HG03066 (cell line): ENCODE measurements at regions not wholly inside any gene's neighbourhood (a gene's known extent, or its start where the extent isn't known, plus 50 kb on each side); places are given as distances from the start of the nearest gene placed in this dataset.

Experiments used
- ATAC-seq: cut with Tn5 transposase; IDR thresholded peaks from one replicate; pipeline ENCODE4 v1.9.1; 2021; ENCODE audit warnings: low read depth; ENCODE audit not compliant: unreplicated experiment

- no peak for ATAC-seq
Observed at GRCh38 chr10:31140716-31141115, 109.1 kb upstream of the ZNF438 start.

DNA sequence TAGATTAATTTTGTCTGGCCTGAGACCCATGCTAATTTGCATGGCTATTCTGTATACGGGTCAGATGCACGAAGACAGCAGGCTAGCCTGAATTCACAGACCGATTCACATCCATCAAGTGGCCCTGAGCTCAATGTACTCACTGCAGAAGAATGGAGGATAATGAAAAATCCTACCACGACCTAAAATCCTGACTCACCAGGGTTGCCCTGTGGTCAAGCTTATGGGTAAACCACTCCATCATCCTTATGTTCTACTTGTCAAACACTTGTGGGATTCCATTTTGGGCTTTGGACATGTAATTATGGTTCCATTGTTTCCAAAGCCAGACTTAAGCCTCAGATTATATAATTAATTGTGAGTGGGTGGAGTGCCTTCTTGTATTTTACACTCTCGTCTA is 110.4 kb upstream of the ZNF438 start:
- ATAC-seq, result no peak

DNA sequence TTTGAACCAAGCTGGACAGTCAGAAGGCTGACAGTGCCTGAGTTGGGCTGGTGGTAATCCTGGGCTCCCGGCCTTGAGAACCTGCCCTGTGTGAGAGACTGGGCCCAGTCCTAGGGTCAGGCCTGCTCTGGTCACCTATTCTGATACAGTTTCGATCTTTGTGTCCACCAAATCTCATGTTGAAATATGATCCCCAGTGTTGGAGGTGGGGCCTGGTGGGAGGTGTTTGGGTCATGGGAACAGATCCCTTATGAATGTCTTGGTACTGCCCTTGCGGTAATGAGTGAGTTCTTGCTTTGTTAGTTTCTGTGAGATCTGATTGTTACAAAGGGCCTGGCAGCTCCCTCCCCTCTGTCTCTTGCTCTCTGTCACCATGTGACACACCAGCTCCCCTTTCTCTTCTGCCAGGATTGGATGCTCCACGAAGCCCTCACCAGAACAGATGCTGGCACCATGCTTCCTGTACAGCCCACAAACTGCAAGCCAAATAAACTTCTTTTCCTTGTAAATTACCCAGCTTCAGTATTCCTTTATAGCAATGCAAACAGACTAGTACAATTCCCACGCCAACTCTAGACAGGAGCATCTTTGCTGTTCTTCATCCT is 111.8 kb upstream of the ZNF438 start:
- ATAC-seq, result no peak

GRCh38 chr10:31145986-31146385 is 114.3 kb upstream of the ZNF438 start:
- ATAC-seq, result no peak

GRCh38 chr10:31146491-31147209 is 115.0 kb upstream of the ZNF438 start:
- no peak for ATAC-seq

GRCh38 chr10:31147210-31147608 is 115.5 kb upstream of the ZNF438 start:
- ATAC-seq, result no peak

GRCh38 chr10:31148951-31149350 is 117.3 kb upstream of the ZNF438 start:
- ATAC-seq, result no peak

- no peak for ATAC-seq
Observed at GRCh38 chr10:31149835-31150512, 118.3 kb upstream of the ZNF438 start.

DNA sequence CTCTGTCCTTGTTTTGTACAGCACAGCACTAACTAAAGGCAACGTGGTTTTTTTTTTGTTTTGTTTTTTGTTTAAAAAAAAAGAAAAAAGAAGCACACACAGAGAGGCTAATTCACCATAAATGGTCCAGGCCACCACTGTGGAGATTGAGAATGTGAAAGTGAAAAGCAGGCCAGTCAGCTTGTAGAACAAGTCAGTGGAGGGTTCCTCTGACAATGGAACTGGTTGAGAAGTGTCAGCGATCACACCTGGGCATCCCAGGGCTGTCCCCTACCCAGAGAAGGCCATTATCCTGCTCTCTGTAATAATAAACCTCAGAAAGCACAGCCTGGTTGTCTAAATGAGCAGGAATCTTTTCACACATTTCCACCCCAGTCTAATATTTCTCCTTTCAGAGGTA is 119.6 kb upstream of the ZNF438 start:
- ATAC-seq, result no peak

DNA sequence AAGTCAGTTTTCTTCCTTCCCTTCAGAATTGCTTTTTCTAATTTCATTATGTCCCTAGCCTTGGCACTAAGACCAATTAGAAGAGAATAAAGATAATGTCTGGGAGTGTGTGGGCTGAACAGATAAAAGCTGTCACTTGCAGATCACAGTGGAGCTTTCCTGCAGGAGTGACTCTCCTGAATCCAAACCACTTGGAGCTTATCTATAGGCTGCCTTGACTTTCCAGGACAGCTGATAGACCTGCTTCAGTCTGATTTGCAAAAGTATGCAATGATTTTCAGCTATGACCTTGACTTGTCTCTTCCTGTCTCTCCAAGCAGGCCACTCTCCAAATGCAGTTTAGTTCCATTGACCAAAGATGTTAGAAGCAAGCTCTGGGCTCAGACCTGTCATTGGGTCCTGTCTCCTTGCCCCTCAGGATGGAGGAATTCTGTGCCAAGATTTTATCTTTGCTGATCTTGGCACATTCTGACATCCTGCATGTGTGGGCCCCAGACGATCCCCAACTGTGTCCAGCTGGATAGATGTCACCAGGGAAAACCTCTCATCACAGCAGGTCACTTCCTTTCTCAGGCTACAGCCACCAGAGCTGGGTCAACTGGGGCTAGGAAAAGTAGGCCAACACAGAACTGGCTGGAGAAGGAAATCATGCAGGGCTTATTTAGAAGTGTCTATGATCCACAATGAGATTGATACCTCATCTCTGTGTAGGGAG is 120.9 kb upstream of the ZNF438 start:
- ATAC-seq, result no peak

GRCh38 chr10:31153161-31153560 is 121.5 kb upstream of the ZNF438 start:
- ATAC-seq, result no peak

DNA sequence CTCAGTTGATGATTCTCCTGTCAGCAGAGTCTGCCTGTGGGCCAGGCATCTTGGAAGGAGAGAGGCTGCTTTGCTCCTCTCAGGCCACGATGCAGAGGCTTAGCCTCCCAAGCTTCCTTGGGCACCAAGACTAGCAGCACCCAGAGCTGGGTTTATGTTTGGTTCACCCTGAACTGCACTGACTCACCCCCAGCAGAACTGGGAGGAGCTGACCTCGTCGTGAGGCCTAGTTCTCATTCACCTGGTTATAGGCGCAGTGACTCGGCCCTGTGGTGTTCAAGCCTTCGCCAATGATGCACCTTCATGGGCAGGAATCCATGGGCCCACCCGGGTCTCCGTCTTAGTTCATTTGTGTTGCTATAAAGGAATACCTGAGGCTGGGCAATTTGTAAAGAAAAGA is 122.0 kb upstream of the ZNF438 start:
- ATAC-seq, result no peak

DNA sequence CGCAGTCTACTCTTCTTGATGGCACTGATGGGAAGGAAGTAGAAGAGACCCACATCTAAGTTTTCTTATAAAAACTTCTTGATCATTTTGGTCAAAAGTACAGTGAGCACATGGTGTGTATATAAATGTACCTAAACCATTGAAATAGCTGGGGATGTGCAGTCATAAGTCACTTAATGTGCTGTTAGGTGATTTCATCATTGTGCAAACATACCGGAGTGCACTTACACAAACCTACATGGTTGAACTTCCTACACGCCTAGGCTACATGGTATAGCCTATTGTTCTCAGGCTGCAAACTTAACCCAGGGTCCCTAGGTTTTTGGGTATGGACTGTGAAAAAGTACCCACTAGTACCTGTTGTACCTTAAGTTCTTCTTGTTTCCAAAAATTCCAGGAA is 123.3 kb upstream of the ZNF438 start:
- ATAC-seq, result no peak

DNA sequence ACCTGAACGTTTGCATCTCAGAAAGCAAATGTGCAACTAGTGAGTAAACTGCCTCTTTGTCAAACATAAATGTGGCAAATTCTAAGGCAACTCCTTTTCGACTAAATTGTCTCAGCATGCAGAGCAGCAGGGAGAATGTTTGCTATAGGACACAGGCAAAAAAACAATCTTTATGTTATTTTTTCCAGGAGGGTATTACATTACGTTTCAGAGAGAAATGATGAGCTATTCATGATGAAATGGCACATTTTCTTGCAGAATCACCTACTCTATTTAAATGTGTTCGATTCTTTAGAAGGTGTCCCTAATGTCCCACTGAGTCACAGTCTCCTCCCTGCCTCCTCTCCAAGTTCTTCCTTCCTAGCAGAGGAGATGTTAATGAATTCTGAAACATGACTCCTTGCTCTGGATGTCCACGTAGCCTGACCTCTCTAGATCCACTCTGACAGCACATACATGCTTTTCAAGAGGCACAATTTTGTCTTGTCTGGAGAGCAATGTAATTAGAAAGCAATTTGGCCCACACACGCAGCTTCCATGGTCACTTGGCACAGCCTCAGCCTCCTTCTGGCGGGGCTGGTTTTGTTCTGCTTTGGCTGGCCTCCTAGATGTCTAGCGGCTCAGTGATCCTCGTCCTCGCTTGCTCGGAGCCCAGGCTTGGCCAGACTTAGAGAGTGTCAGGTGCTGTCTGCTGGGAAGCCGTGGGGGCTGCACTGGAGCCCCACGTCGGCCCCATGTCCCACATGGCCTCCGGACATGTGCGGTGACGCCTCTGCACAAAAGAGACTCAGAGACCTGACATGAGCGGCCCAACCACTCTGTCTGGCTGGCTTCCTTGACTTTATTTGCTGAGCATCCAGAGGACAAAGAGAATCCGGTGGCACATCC is 125.7 kb upstream of the ZNF438 start:
- ATAC-seq, result no peak

DNA sequence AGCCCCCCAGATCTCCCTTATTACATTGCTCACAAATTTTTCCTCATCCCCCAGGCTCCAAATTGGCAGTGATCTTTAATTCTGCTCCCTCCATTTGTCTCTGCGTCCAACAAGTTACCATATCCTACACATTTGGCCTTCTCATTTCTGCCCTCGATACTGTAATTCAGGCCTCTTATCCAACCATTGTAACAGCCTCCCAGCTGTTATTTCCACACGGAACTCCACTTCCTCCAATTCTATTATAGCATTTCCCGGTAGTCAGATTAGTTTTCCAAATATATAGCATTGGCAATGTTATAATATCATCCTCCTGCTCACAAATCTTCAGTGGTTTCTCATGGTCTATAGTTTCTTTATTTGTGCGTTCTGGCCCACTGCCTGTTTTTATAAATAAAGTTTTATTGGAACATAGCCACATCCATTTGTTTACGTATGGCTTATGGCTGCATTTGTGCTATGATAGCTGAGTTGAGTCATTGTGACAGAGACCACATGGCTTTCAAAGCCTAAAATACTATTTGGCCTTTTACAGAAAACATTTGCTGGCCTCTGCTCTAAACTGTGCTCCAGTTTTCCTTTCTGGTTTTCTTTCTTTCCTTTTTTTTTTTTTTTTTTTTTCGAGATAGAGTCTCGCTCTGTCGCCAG is 126.5 kb upstream of the ZNF438 start:
- no peak for ATAC-seq

GRCh38 chr10:31166606-31167005 is 134.9 kb upstream of the ZNF438 start:
- no peak for ATAC-seq

GRCh38 chr10:31170636-31171035 is 139.0 kb upstream of the ZNF438 start:
- no peak for ATAC-seq

DNA sequence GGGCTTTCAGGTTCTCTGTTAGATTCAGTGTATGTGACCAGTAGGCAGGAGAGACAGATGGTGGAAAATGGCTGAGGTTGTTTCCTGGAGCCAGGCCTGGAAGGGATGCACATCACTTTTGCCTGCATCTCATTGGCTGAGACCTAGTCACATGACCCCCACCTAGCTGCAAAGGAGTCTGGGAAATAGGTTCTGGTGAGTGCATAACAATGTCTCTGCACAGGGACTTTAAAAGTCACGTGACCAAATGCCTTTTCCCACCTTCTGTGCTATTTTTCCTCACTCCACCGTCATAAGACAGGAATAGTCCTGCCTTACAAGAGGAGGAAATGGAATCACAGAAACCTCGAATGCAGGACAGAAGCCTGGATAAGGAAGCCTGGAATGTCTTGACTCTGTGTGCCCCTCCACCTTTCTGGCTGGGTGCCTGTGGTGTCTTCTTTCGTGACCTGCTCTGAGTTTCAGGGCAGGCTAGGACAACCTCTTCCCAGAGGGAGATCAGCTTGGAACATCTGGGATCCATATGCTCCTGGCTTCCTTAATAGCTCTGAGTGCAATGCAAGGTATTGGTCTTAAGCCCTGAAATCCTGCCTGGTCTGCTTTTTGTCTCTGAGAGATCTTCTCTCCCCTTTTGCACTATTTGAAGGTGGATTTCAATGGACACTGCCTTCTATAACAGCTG is 139.9 kb upstream of the ZNF438 start:
- ATAC-seq, result no peak

DNA sequence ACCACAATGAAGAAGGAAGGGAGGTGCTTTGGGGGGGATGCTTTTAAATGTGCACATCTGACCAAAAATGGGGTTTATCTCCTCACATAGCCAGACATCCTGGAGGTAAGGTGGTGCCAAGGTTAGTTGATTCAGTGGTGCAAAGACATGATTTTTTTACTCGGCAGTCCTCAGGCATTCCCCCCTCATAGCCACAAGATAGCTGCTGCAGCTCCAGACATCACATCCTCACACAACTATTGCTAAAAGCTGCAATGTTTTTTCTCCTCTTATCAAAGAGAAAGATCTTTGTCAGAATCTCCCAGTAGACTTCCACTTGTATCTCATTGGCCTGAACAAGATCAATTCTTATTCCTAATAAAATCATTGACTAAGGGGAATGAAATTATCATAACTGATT is 141.3 kb upstream of the ZNF438 start:
- ATAC-seq, result no peak
